Endothelial cell (in vitro differentiated cells): ENCODE measurements at regions not wholly inside any gene's neighbourhood (a gene's known extent, or its start where the extent isn't known, plus 50 kb on each side); places are given as distances from the start of the nearest gene placed in this dataset.

Source experiments
- DNase-seq: peaks from one replicate; pipeline ENCODE4 v3.0.0; 2021; ENCODE audit warnings: low spot score
- H3K27ac Mint-ChIP-seq: one replicate; pipeline ENCODE4 v1.8.0; 2021; ENCODE audit warnings: mixed read lengths, inconsistent platforms; ENCODE audit not compliant: unreplicated experiment
- H3K27me3 Mint-ChIP-seq: one replicate; pipeline ENCODE4 v1.8.0; 2021; ENCODE audit warnings: mild to moderate bottlenecking, moderate library complexity, mixed read lengths, inconsistent platforms; ENCODE audit not compliant: unreplicated experiment
- H3K36me3 Mint-ChIP-seq: one replicate; pipeline ENCODE4 v1.8.0; 2021; ENCODE audit warnings: mild to moderate bottlenecking, low read depth, mixed read lengths, inconsistent platforms; ENCODE audit not compliant: unreplicated experiment
- H3K4me1 Mint-ChIP-seq: one replicate; pipeline ENCODE4 v1.8.0; 2021; ENCODE audit warnings: mild to moderate bottlenecking, mixed read lengths, inconsistent platforms; ENCODE audit not compliant: unreplicated experiment
- H3K4me3 Mint-ChIP-seq: one replicate; pipeline ENCODE4 v1.8.0; 2021; ENCODE audit warnings: mild to moderate bottlenecking, mixed read lengths, inconsistent platforms; ENCODE audit not compliant: unreplicated experiment
- H3K9me3 Mint-ChIP-seq: one replicate; pipeline ENCODE4 v1.8.0; 2021; ENCODE audit warnings: mixed read lengths, inconsistent platforms; ENCODE audit not compliant: unreplicated experiment
- TF ChIP-seq, protein P1 (sequence below): fragments of 200-600 bp; sonication (generic); IDR thresholded peaks from one replicate; pipeline ENCODE4 v1.5.0; 2021; ENCODE audit warnings: antibody characterized with exemption; ENCODE audit not compliant: unreplicated experiment

DNA sequence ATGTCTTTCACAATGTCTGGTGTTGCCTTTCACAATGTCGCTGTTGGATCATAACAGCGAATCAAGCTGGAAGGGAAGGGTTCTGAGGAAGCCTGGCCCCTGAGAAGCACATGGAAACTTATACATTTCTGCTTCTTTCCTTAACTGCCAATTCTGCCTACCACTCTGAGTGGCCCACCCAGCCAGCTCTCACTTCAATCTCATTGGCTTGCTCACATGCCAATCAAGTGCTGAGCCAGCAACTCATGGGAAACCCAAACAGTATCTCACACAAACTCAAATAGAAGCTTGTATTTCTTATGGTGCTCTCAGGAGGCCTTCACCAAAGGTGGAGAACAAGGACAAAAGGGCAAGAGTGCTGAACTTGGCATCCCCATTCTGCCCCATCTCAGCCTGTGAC, 117.4 kb upstream of the GPR26 start:
- no peak overlapping the region for H3K4me3 Mint-ChIP-seq
- no peaks in the 10 kb centered on the region for H3K9me3 Mint-ChIP-seq
- TF ChIP-seq, protein P1, sequence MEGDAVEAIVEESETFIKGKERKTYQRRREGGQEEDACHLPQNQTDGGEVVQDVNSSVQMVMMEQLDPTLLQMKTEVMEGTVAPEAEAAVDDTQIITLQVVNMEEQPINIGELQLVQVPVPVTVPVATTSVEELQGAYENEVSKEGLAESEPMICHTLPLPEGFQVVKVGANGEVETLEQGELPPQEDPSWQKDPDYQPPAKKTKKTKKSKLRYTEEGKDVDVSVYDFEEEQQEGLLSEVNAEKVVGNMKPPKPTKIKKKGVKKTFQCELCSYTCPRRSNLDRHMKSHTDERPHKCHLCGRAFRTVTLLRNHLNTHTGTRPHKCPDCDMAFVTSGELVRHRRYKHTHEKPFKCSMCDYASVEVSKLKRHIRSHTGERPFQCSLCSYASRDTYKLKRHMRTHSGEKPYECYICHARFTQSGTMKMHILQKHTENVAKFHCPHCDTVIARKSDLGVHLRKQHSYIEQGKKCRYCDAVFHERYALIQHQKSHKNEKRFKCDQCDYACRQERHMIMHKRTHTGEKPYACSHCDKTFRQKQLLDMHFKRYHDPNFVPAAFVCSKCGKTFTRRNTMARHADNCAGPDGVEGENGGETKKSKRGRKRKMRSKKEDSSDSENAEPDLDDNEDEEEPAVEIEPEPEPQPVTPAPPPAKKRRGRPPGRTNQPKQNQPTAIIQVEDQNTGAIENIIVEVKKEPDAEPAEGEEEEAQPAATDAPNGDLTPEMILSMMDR: no peak
- H3K27ac Mint-ChIP-seq: no peak overlapping the region
- no peaks in the 10 kb centered on the region for H3K4me1 Mint-ChIP-seq
- H3K36me3 Mint-ChIP-seq: no peaks in the 10 kb centered on the region
- DNase-seq: no peak
- H3K27me3 Mint-ChIP-seq: no peaks in the 10 kb centered on the region

DNA sequence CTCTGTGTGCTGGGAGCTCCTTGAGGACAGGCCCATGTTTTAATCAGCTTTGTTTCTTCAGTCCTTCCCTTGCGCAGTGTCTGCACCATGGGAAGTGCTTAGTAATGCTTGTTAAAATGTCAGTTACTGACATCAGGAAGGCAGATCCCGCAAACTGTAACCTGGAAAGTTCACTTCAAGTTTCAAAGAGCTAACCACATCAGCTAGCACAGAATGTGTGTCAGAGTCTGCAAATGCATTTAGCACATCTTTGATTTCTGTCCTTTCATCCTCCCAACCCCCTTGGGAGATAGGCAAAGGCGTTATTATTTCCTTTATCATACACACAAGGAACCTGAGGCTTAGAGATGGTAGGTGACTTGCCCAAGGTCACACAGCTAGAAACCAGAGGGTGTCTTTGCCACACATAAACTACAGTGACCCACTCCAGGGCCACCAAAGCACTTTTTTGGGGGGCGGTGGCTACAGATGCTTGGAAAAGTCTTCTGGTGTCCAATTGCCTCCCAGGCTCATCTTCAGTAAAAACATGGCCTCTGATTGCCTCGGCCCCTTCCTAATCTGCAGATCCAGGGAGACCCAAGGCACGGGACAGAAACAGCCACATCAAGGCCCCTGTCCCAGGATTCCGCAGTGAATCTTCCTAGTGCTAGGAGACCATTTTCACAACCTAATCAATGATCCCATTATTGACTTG, 116.2 kb upstream of the GPR26 start:
- DNase-seq: no peak
- Mint-ChIP-seq H3K36me3 (no peaks in the 10 kb centered on the region), H3K4me3 (no peak overlapping the region), H3K27me3 (no peaks in the 10 kb centered on the region), H3K9me3 (no peaks in the 10 kb centered on the region), H3K4me1 (no peaks in the 10 kb centered on the region), H3K27ac (no peak overlapping the region)
- TF ChIP-seq, protein P1: no peak

DNA sequence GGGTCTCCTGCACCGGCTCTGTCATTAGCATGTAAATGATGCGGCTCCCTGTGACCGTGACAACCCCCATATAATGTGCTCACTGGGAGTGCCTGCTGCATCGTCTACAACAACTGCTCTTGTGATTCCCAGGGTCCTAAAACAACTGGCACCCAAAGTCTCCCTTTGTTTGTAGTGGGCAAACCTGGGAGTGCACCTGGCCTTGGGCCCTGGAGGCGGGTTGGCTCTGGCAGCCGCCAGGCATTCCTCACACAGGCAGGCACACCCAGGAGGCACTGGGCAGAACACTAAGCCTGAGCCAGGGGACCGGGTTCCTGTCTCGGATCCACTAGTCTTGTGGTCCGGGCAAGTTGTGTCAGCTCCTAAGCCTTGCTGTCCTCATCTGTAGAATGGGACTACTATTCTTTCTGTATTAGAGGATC, 115.5 kb upstream of the GPR26 start:
- Mint-ChIP-seq H3K27me3 (no peaks in the 10 kb centered on the region), H3K4me3 (no peak overlapping the region), H3K4me1 (no peaks in the 10 kb centered on the region), H3K27ac (no peak overlapping the region), H3K36me3 (no peaks in the 10 kb centered on the region), H3K9me3 (no peaks in the 10 kb centered on the region)
- TF ChIP-seq, protein P1: no peak
- no peak for DNase-seq

DNA sequence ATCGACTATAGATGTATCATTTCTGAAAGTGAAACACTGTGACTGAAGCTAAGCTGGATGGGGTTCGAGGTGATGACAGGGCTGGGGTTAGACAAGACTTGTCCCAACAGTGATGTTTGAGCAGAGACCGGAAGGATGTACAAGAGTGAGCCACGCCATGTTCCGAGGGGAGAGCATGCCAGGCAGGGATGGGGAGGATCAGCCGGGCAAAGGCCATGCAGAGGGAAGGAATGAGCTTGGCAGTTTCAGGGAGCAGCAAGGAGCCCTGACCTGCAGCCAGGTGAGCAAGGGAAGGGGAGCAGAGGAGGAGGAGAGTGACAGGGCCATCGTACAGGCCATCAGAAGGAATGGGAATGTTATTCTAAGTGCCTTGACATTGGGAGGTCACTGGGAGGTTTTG, 114.9 kb upstream of the GPR26 start:
- H3K9me3 Mint-ChIP-seq: no peaks in the 10 kb centered on the region
- H3K27me3 Mint-ChIP-seq: no peaks in the 10 kb centered on the region
- no peaks in the 10 kb centered on the region for H3K36me3 Mint-ChIP-seq
- no peak for DNase-seq
- H3K4me3 Mint-ChIP-seq: no peak overlapping the region
- H3K4me1 Mint-ChIP-seq: no peaks in the 10 kb centered on the region
- TF ChIP-seq, protein P1: no peak
- no peak overlapping the region for H3K27ac Mint-ChIP-seq

DNA sequence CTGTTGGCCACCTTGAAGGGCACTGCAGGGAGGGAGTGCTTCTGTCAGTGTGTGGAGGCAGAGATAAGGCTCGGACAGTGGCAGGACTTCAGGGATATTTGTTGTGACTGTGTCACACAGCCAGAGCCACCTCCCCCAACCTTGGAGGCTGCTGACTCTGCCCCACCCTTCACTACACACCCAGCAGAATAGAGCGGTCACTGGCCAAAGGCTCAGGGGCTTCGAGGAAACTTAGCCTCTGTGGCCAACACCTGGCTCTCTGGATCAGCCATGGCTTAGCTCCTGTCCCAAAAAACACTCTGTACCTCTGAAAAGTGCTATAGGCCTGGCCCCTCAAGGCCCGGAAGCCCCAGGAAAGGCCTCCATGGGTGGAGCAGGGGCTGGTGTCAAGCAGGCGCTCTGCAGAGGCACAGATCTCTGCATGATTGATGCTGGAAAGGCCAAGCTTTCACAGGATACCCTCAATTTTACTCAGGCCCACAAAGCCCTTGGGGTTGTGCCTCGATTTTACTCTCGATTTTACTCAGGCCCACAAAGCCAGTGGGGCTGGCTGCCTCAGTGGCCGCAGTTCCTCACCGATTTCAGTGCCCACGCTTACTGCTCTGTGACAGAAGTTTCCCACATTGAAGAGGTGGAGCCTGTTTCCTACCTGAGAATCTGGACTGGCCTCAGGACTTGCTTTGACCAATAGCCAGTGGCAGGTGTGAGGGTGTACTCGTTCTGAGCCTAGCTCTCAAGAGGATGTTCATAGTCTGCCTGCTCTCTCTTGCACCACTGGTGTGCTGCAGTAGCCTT, 113.2 kb upstream of the GPR26 start:
- H3K27me3 Mint-ChIP-seq: no peaks in the 10 kb centered on the region
- TF ChIP-seq, protein P1: no peak
- DNase-seq: no peak
- no peak overlapping the region for H3K4me3 Mint-ChIP-seq
- H3K4me1 Mint-ChIP-seq: no peaks in the 10 kb centered on the region
- H3K27ac Mint-ChIP-seq: no peak overlapping the region
- H3K36me3 Mint-ChIP-seq: no peaks in the 10 kb centered on the region
- no peaks in the 10 kb centered on the region for H3K9me3 Mint-ChIP-seq
